Endothelial cell of umbilical vein (primary cell): ENCODE measurements at regions not wholly inside any gene's neighbourhood (a gene's known extent, or its start where the extent isn't known, plus 50 kb on each side); places are given as distances from the start of the nearest gene placed in this dataset.

Experiments used
- BruUV-seq: library from RNA; stranded (reverse); fragments of 400-500 nt; replicated peaks from 2 replicates; lab custom pipeline; 2021; lab: Mats Ljungman, UMichigan
- CTCF ChIA-PET: fragments of 300-600, 350-600 bp; sonication (Branson Sonifier 250); formaldehyde crosslinking; loops from one replicate; lab custom pipeline; 2021; ENCODE audit warnings: antibody characterized with exemption, inconsistent platforms; lab: Charles Lee
- POLR2A ChIA-PET: fragments of 300-600, 350-600 bp; sonication (Branson Sonifier 250); formaldehyde crosslinking; loops from one replicate; lab custom pipeline; 2021; ENCODE audit warnings: antibody characterized with exemption, inconsistent platforms; lab: Charles Lee
- DNase-seq: peaks from one replicate; pipeline ENCODE4 v3.0.0-alpha.2; 2011; ENCODE audit warnings: low read depth, low spot score
- FAIRE-seq: peaks from 2 replicates; lab custom pipeline; 2011; peaks lifted over from hg19 to GRCh38; lab: Jason Lieb, UNC
- H2AFZ ChIP-seq: 2 replicates; pipeline ENCODE4 v1.6.0; 2012; ENCODE audit warnings: low read depth, low read length, control low read depth, inconsistent platforms
- H3K27ac ChIP-seq: 2 replicates; pipeline ENCODE4 v1.5.1; 2011; ENCODE audit warnings: low read depth, mild to moderate bottlenecking, control low read depth, low read length, moderate library complexity; ENCODE audit not compliant: insufficient read depth
- H3K27me3 ChIP-seq, 2 experiments: 2 replicates each; pipeline versions ENCODE4 v1.6.0 to v1.6.1; 2011; ENCODE audit warnings: low read length in 2 of 2, mixed read lengths in 1 of 2; ENCODE audit not compliant: control insufficient read depth in 2 of 2, insufficient read depth in 2 of 2
- H3K36me3 ChIP-seq, 2 experiments: 2 replicates in 1 of 2; 3 replicates in 1 of 2; pipeline ENCODE4 v1.5.1; 2011; ENCODE audit warnings: low read length in 2 of 2, mild to moderate bottlenecking in 1 of 2, moderate library complexity in 1 of 2; ENCODE audit not compliant: control insufficient read depth in 2 of 2, insufficient read depth in 2 of 2; ENCODE audit errors: extremely low read depth in 1 of 2
- H3K4me1 ChIP-seq: 3 replicates; pipeline ENCODE4 v1.5.1; 2011; ENCODE audit warnings: mild to moderate bottlenecking, low read length; ENCODE audit not compliant: control insufficient read depth, insufficient read depth; ENCODE audit errors: extremely low read depth
- H3K4me2 ChIP-seq: 2 replicates; pipeline ENCODE4 v1.6.1; 2011; ENCODE audit warnings: low read length, control low read depth, mixed read lengths; ENCODE audit not compliant: insufficient read depth
- H3K4me3 ChIP-seq, 3 experiments: fragments of 200-600 bp in 1 of 3; sonication (generic), shearing (Covaris generic) in 1 of 3; replicated peaks in 1 of 3; 2 replicates each; pipeline ENCODE4 v1.5.1; 2011 to 2016; ENCODE audit warnings: control low read depth in 3 of 3, low read length in 3 of 3, mild to moderate bottlenecking in 2 of 3, inconsistent platforms in 1 of 3, low read depth in 1 of 3, moderate library complexity in 1 of 3; ENCODE audit not compliant: insufficient read depth in 1 of 3
- H3K79me2 ChIP-seq: 2 replicates; pipeline ENCODE4 v1.6.0; 2012; ENCODE audit warnings: low read length, inconsistent platforms; ENCODE audit not compliant: control insufficient read depth, insufficient read depth
- H3K9ac ChIP-seq: replicated peaks from 2 replicates; pipeline ENCODE3; 2011; ENCODE audit warnings: low read length, control low read depth; ENCODE audit not compliant: insufficient read depth; ENCODE audit errors: extremely low read depth
- H3K9me1 ChIP-seq: replicated peaks from 3 replicates; pipeline ENCODE4 v1.6.0; 2011; ENCODE audit warnings: mild to moderate bottlenecking, low read length; ENCODE audit not compliant: control insufficient read depth, insufficient read depth; ENCODE audit errors: extremely low read depth
- H3K9me3 ChIP-seq: replicated peaks from 2 replicates; pipeline ENCODE4 v1.5.1; 2012; ENCODE audit warnings: low read length, inconsistent platforms; ENCODE audit not compliant: control insufficient read depth, insufficient read depth
- H4K20me1 ChIP-seq: replicated peaks from 2 replicates; pipeline ENCODE3; 2011; ENCODE audit warnings: mild to moderate bottlenecking, low read length; ENCODE audit not compliant: control insufficient read depth, insufficient read depth; ENCODE audit errors: extremely low read depth
- CTCF ChIP-seq, 2 donors: IDR thresholded peaks; 1 replicate in 1 of 2; 2 replicates in 1 of 2; pipeline ENCODE4 v1.5.1; 2011; ENCODE audit warnings: low read length in 2 of 2, mild to moderate bottlenecking in 2 of 2, moderate library complexity in 2 of 2, control low read depth in 1 of 2, inconsistent platforms in 1 of 2, low read depth in 1 of 2; ENCODE audit not compliant: insufficient read depth in 1 of 2; ENCODE audit errors: extremely low read depth in 1 of 2
- EZH2 ChIP-seq: IDR thresholded peaks from 2 replicates; pipeline ENCODE4 v1.6.1; 2012; ENCODE audit warnings: borderline replicate concordance, low read depth, mild to moderate bottlenecking, moderate library complexity, low read length, inconsistent platforms; ENCODE audit not compliant: severe bottlenecking
- FOS ChIP-seq: IDR thresholded peaks from 2 replicates; pipeline ENCODE4 v1.6.1; 2011; ENCODE audit warnings: mild to moderate bottlenecking, low read length, moderate library complexity, borderline replicate concordance; ENCODE audit not compliant: insufficient read depth
- GATA2 ChIP-seq: IDR thresholded peaks from 2 replicates; pipeline ENCODE4 v1.7.0; 2011; ENCODE audit warnings: low read depth, mild to moderate bottlenecking, moderate library complexity, mixed read lengths, low read length; ENCODE audit not compliant: insufficient read length, insufficient read depth
- JUN ChIP-seq: IDR thresholded peaks from 2 replicates; pipeline ENCODE4 v1.6.1; 2011; ENCODE audit warnings: borderline replicate concordance, low read depth; ENCODE audit not compliant: insufficient read length, insufficient read depth
- MAX ChIP-seq: IDR thresholded peaks from 2 replicates; pipeline ENCODE4 v1.6.1; 2011; ENCODE audit not compliant: insufficient read depth, insufficient read length
- MYC ChIP-seq: IDR thresholded peaks from one replicate; pipeline ENCODE4 v1.6.1; 2011; ENCODE audit warnings: mild to moderate bottlenecking, low read depth, low read length
- POLR2A ChIP-seq: IDR thresholded peaks from 2 replicates; pipeline ENCODE4 v1.6.1; 2012; ENCODE audit warnings: low read depth, mild to moderate bottlenecking, control low read depth, low read length
- POLR2AphosphoS5 ChIP-seq: IDR thresholded peaks from 2 replicates; pipeline ENCODE4 v1.6.1; 2012; ENCODE audit warnings: low read depth, mild to moderate bottlenecking, control low read depth, low read length, moderate library complexity; ENCODE audit not compliant: insufficient read depth
- dilution Hi-C: fragments of 300-500 bp; cut with MboI; formaldehyde crosslinking; loops from one replicate; pipeline ENCODE4 v1.15.0; 2019; ENCODE audit warnings: low sequenced_read_pairs; ENCODE audit not compliant: extremely low pct_ligation_motif_present
- intact Hi-C: fragments of 100-400 bp; cut with micrococcal nuclease; formaldehyde crosslinking; loops from one replicate; pipeline ENCODE4 v1.10.0; 2022

GRCh38 chr13:99907038-99907437 is 64.5 kb downstream of the ZIC5 start:
- intact Hi-C loops (no loop called here), dilution Hi-C loops (no loop called here)
- no peak overlapping the region for H3K4me3 ChIP-seq
- ChIA-PET POLR2A (no interaction called here), CTCF (interaction anchor here (0.6 kb wide), 1 partner anchor 251 kb away, joined by 3 read pairs; no protein-coding TSS in a partner anchor)
- TF ChIP-seq FOS (no peak), POLR2A (no peak), JUN (no peak), GATA2 (no peak), MYC (no peak), POLR2AphosphoS5 (no peak), EZH2 (no peak), CTCF (IDR thresholded peaks at IDR 0.05; ENCODE audit: extremely low read depth in 1 of 2, insufficient read depth in 1 of 2, low read depth in 1 of 2, low read length in 2 of 2) (no peak), MAX (no peak)
- no peak overlapping the region for H3K4me2 ChIP-seq
- no TSS peak for BruUV-seq
- no peaks in the 10 kb centered on the region for H3K4me1 ChIP-seq
- DNase-seq (no peak), FAIRE-seq (no peak)
- H3K9me1 ChIP-seq: no peaks in the 10 kb centered on the region
- no peaks in the 10 kb centered on the region for H3K36me3 ChIP-seq
- H3K27me3 ChIP-seq: peaks cover 8 to 18% of the 10 kb centered on the region in 2 experiments
- H4K20me1 ChIP-seq: no peaks in the 10 kb centered on the region
- no peaks in the 10 kb centered on the region for H3K79me2 ChIP-seq
- H3K9ac ChIP-seq: no peak overlapping the region
- no peak overlapping the region for H2AFZ ChIP-seq
- H3K27ac ChIP-seq: no peak overlapping the region
- no peaks in the 10 kb centered on the region for H3K9me3 ChIP-seq
